ENCODE measurements at regions not wholly inside any gene's neighbourhood (a gene's known extent, or its start where the extent isn't known, plus 50 kb on each side); places are given as distances from the start of the nearest gene placed in this dataset.

DNA sequence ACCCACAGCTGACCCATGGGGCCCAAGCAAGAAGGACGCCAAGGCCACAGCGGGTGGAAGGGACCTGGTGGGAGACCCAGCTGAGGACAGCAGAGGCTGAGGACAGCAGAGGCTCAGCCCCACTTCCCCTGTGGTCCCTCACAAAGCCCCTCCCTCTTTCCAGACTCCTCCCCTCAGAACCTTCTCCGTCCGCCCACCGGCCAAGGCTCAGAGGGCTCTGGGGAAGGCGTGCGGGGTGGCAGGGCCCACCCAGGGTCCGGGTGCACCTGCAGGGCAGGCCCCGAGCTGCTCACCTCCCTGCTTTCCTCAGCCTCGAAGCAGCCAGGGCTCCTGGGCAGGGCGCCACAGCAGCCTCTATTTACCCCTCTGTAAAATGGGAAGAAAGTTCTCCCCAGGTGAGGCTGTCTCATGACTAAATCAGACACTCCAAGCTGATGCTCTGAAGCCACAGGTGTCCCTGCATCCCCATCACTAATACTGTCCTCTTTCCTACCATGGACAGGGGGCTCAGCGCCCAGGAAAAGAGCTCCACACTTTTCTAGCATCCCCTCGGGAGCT lies 137.9 kb upstream of the PPP1R26 start:
- H3K4me3 ChIP-seq: no peak overlapping the region
- no CpG with 5 or more reads among the region's 13 CpGs for WGBS, 2 donors (ENCODE audit: low coverage in 1 of 2)
- ATAC-seq: no peak
- H3K27me3 ChIP-seq: peaks cover 76% of the 10 kb centered on the region
- no peak overlapping the region for H3K27ac ChIP-seq
- no peaks in the 10 kb centered on the region for H3K36me3 ChIP-seq
- peaks cover 0 to 28% (median 4%) of the 10 kb centered on the region in 3 donors for H3K4me1 ChIP-seq
- no peaks in the 10 kb centered on the region for H3K9me3 ChIP-seq
- no peak for TF ChIP-seq POLR2AphosphoS5 (IDR thresholded peaks at IDR 0.05)
- no peak for TF ChIP-seq CTCF (IDR thresholded peaks at IDR 0.05)
- TF ChIP-seq POLR2A (IDR thresholded peaks at IDR 0.05): no peak
- TF ChIP-seq EP300 (IDR thresholded peaks at IDR 0.05): no peak

- Histone ChIP-seq H3K36me3 (no peaks in the 10 kb centered on the region), H3K27me3 (peaks cover 84% of the 10 kb centered on the region), H3K27ac (no peak overlapping the region), H3K4me1 (peaks cover 0 to 28% (median 4%) of the 10 kb centered on the region in 3 donors), H3K9me3 (no peaks in the 10 kb centered on the region), H3K4me3 (no peak overlapping the region)
- ATAC-seq: no peak
- no peak for TF ChIP-seq POLR2AphosphoS5 (IDR thresholded peaks at IDR 0.05)
- TF ChIP-seq POLR2A (IDR thresholded peaks at IDR 0.05): no peak
- no peak for TF ChIP-seq EP300 (IDR thresholded peaks at IDR 0.05)
- no peak for TF ChIP-seq CTCF (IDR thresholded peaks at IDR 0.05)
- WGBS, 2 donors (ENCODE audit: low coverage in 1 of 2): 70% methylated on average over 2 of the region's 23 CpGs; no CpG with 5 or more reads in 1 of the 2 donors
Observed at GRCh38 chr9:135342206-135343130, 137.1 kb upstream of the PPP1R26 start.

DNA sequence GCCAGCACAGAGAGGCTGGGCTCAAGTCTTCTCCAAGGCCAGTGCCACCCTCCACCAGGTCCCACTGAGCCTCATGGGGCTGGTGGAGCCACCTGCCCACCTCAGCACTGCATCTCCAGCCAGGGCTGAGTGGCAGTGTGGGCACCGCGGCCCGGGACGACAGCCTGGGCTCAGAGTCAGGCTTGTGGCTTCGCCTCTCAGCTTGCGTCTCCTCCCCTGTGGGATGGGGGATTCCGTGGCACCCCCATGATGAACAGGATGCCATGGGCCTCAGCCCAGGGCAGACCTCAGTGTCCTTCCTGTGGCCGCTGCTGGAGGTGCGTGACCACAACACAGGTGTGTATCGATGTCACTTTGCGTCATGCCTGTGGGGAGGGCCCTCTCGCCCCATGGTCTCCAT lies 136.4 kb upstream of the PPP1R26 start:
- H3K36me3 ChIP-seq: no peaks in the 10 kb centered on the region
- no peak overlapping the region for H3K27ac ChIP-seq
- H3K27me3 ChIP-seq: peaks cover 91% of the 10 kb centered on the region
- 88% methylated on average over 3 of the region's 12 CpGs; no CpG with 5 or more reads in 1 of the 2 donors for WGBS, 2 donors (ENCODE audit: low coverage in 1 of 2)
- no peaks in the 10 kb centered on the region for H3K9me3 ChIP-seq
- ATAC-seq: no peak
- TF ChIP-seq POLR2AphosphoS5 (IDR thresholded peaks at IDR 0.05) (no peak), EP300 (IDR thresholded peaks at IDR 0.05) (no peak), POLR2A (IDR thresholded peaks at IDR 0.05) (no peak), CTCF (IDR thresholded peaks at IDR 0.05) (no peak)
- peaks cover 0 to 28% (median 4%) of the 10 kb centered on the region in 3 donors for H3K4me1 ChIP-seq
- no peak overlapping the region for H3K4me3 ChIP-seq

DNA sequence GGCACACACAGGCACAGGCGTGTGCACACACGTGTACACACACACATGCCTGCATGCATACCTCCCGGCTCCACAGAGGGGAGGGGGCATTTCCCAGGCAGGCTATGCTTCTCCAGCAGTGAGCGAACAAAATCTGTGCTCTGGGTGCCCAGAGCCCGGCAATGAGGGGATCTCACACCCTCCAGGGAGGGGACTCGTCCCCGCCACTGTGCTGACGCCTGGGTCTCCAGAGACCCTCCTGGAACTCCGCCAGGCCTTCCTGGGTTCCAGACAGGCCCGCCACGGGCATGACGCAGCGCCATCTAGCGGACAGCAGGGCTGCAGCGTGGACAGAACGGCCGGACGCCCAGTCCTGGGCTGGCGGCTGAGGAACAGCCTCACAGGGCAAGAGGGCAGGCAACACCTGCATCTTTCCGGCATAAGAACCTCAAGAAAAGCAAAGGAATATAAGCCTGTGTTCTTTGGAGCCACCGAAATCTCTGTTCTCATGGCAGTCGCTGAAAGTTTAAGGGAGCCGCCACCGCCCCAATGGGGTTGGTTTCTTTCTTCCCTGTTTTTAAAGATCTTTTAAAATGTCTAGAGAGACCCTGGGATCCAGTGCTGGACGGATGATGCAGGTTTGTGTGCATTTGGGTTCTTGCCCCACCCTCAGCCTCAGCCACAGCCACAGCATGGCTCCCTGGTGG lies 135.6 kb upstream of the PPP1R26 start:
- ATAC-seq: no peak
- Histone ChIP-seq H3K27me3 (peaks cover 92% of the 10 kb centered on the region), H3K4me3 (no peak overlapping the region), H3K9me3 (no peaks in the 10 kb centered on the region), H3K27ac (no peak overlapping the region), H3K36me3 (no peaks in the 10 kb centered on the region), H3K4me1 (peaks cover 0 to 28% (median 4%) of the 10 kb centered on the region in 3 donors)
- no peak for TF ChIP-seq EP300 (IDR thresholded peaks at IDR 0.05)
- no peak for TF ChIP-seq POLR2AphosphoS5 (IDR thresholded peaks at IDR 0.05)
- no peak for TF ChIP-seq POLR2A (IDR thresholded peaks at IDR 0.05)
- peak in 3 of 4 experiments; percentile 75 to 90 (median 78) for TF ChIP-seq CTCF (IDR thresholded peaks at IDR 0.05)
- 53% methylated on average over 6 of the region's 25 CpGs; no CpG with 5 or more reads in 1 of the 2 donors for WGBS, 2 donors (ENCODE audit: low coverage in 1 of 2)
